Kidney tubule cell (primary cell): ENCODE measurements at regions not wholly inside any gene's neighbourhood (a gene's known extent, or its start where the extent isn't known, plus 50 kb on each side); places are given as distances from the start of the nearest gene placed in this dataset.

Source experiments
- DNase-seq: peaks from one replicate; pipeline ENCODE4 v3.0.0-alpha.2; 2018; ENCODE audit warnings: low spot score

GRCh38 chr4:3852711-3853110 lies 86.5 kb downstream of the ADRA2C start:
- no peak for DNase-seq

- DNase-seq = no peak
Observed at GRCh38 chr4:3853388-3854035, 87.3 kb downstream of the ADRA2C start.

- DNase-seq = no peak
Observed at GRCh38 chr4:3854661-3855060, 88.5 kb downstream of the ADRA2C start.

- no peak for DNase-seq
Observed at GRCh38 chr4:3855646-3856045, 89.5 kb downstream of the ADRA2C start.

GRCh38 chr4:3856604-3857204 lies 90.5 kb downstream of the ADRA2C start:
- DNase-seq = no peak

GRCh38 chr4:3857269-3857926 lies 91.2 kb downstream of the ADRA2C start:
- DNase-seq = no peak

GRCh38 chr4:3858046-3858730 lies 92.0 kb downstream of the ADRA2C start:
- DNase-seq = no peak

- no peak for DNase-seq
Observed at GRCh38 chr4:3858765-3859388, 92.7 kb downstream of the ADRA2C start.

- DNase-seq = no peak
Observed at GRCh38 chr4:3859571-3859970, 93.4 kb downstream of the ADRA2C start.

GRCh38 chr4:3860061-3860912 lies 94.1 kb downstream of the ADRA2C start:
- DNase-seq = no peak

GRCh38 chr4:3860913-3861636 lies 94.9 kb downstream of the ADRA2C start:
- DNase-seq = no peak

GRCh38 chr4:3861720-3862639 lies 95.8 kb downstream of the ADRA2C start:
- DNase-seq = no peak

- DNase-seq = no peak
Observed at GRCh38 chr4:3862640-3863420, 96.6 kb downstream of the ADRA2C start.

GRCh38 chr4:3863841-3864741 lies 97.9 kb downstream of the ADRA2C start:
- no peak for DNase-seq

GRCh38 chr4:3864742-3865721 lies 98.8 kb downstream of the ADRA2C start:
- no peak for DNase-seq

GRCh38 chr4:3865986-3866812 lies 100.0 kb downstream of the ADRA2C start:
- DNase-seq = no peak
